Suprapubic skin (tissue), 4 donors: ENCODE measurements at regions not wholly inside any gene's neighbourhood (a gene's known extent, or its start where the extent isn't known, plus 50 kb on each side); places are given as distances from the start of the nearest gene placed in this dataset.

Source experiments
- DNase-seq, 2 donors: peaks; one replicate each; pipeline ENCODE4 v3.0.0-alpha.2; 2019; ENCODE audit warnings: low spot score in 2 of 2
- H3K27ac ChIP-seq: fragments of 200-600 bp; sonication (generic); one replicate; pipeline ENCODE4 v1.5.1; 2019
- H3K27me3 ChIP-seq: fragments of 200-600 bp; sonication (generic); one replicate; pipeline ENCODE4 v1.5.1; 2019
- H3K36me3 ChIP-seq: fragments of 200-600 bp; sonication (generic); one replicate; pipeline ENCODE4 v1.5.1; 2019
- H3K4me1 ChIP-seq: fragments of 200-600 bp; sonication (generic); one replicate; pipeline ENCODE4 v1.5.1; 2019
- H3K4me3 ChIP-seq: fragments of 200-600 bp; sonication (generic); one replicate; pipeline ENCODE4 v1.5.1; 2019; ENCODE audit warnings: mild to moderate bottlenecking
- H3K9me3 ChIP-seq: fragments of 200-600 bp; sonication (generic); one replicate; pipeline ENCODE4 v1.5.1; 2019
- CTCF ChIP-seq, 2 donors: fragments of 200-600 bp in 1 of 2; fragments of 450-650 bp in 1 of 2; sonication (generic) in 1 of 2; IDR thresholded peaks; one replicate each; pipeline ENCODE4 v1.5.1; 2016 to 2019; ENCODE audit warnings: antibody characterized with exemption in 2 of 2, mild to moderate bottlenecking in 1 of 2, moderate library complexity in 1 of 2
- EP300 ChIP-seq: sonication (generic); formaldehyde crosslinking; IDR thresholded peaks from one replicate; pipeline ENCODE4 v1.6.1; 2017; ENCODE audit warnings: antibody characterized with exemption
- POLR2A ChIP-seq, 2 donors: fragments of 450-650 bp; IDR thresholded peaks; one replicate each; pipeline ENCODE4 v1.6.1; 2017; ENCODE audit warnings: antibody characterized with exemption in 2 of 2, mild to moderate bottlenecking in 2 of 2, moderate library complexity in 2 of 2
- POLR2AphosphoS5 ChIP-seq, 3 donors: sonication (generic); formaldehyde crosslinking; IDR thresholded peaks; one replicate each; pipeline ENCODE4 v1.6.1; 2017; ENCODE audit warnings: antibody characterized with exemption in 3 of 3
- WGBS: methylation state at CpG from one replicate; pipeline ENCODE4 v1.1.5; 2018; 5-methylcytosine and 5-hydroxymethylcytosine counted together

DNA sequence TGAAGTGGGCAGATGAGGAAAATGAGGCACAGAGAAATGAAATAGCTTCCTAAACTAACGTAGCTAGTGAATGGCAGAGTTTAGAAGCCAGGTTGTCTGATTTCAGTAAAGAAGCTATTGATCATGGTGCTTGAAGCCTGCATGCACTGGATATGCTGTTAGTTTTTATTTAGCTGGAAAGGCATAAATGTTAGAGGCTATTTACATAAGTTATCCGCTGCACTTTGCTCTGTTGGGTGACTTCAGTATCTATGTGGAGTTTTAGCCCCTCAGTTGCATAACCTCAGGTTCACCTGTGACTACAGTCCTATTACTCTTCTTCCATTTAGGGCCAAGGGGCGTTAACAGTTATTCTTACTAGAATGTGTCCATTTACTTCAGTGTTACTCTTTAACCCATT, 522.4 kb upstream of the RPS6KA3 start:
- DNase-seq, result no peak
- 59% methylated on average over 3 of the region's 3 CpGs for WGBS
- Histone ChIP-seq H3K9me3 (no peaks in the 10 kb centered on the region), H3K36me3 (no peaks in the 10 kb centered on the region), H3K27me3 (no peaks in the 10 kb centered on the region), H3K4me3 (no peak overlapping the region), H3K4me1 (no peaks in the 10 kb centered on the region), H3K27ac (no peak overlapping the region)
- TF ChIP-seq POLR2AphosphoS5 (IDR thresholded peaks at IDR 0.05) (no peak), EP300 (no peak)

DNA sequence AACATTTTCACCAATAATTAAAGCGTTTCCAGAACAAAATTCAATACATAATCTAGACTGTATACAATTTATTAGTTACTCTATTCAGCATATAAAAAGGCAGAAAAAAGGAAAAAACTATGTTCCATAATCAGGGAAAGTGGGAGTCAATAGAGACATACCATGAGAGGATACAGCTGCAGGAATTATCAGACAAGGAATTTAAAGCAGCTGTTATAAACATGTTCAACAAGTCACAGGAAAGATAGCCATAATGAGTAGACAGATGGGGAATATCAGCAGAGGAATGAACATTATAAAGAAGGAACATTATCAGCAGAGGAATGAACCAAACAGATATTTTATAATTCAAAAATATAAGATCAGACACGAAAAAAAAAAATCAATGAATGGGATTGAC, 500.6 kb upstream of the RPS6KA3 start:
- H3K4me3 ChIP-seq, result no peak overlapping the region
- no peaks in the 10 kb centered on the region for H3K27me3 ChIP-seq
- WGBS, result 57% methylated on average over 2 of the region's 2 CpGs
- H3K36me3 ChIP-seq, result no peaks in the 10 kb centered on the region
- H3K27ac ChIP-seq, result no peak overlapping the region
- no peak for DNase-seq
- no peaks in the 10 kb centered on the region for H3K4me1 ChIP-seq
- H3K9me3 ChIP-seq, result no peaks in the 10 kb centered on the region
- TF ChIP-seq POLR2AphosphoS5 (IDR thresholded peaks at IDR 0.05) (no peak), POLR2A (IDR thresholded peaks at IDR 0.05) (no peak), CTCF (IDR thresholded peaks at IDR 0.05) (no peak), EP300 (no peak)

GRCh38 chrX:20756585-20756984, 489.9 kb upstream of the RPS6KA3 start:
- Histone ChIP-seq H3K27me3 (no peaks in the 10 kb centered on the region), H3K27ac (no peak overlapping the region), H3K4me1 (no peaks in the 10 kb centered on the region), H3K36me3 (no peaks in the 10 kb centered on the region), H3K9me3 (no peaks in the 10 kb centered on the region), H3K4me3 (no peak overlapping the region)
- no peak for DNase-seq
- TF ChIP-seq POLR2A (IDR thresholded peaks at IDR 0.05) (no peak), POLR2AphosphoS5 (IDR thresholded peaks at IDR 0.05) (no peak), EP300 (no peak), CTCF (IDR thresholded peaks at IDR 0.05) (no peak)
- 67% methylated on average over 1 of the region's 1 CpG for WGBS

GRCh38 chrX:20753076-20753475, 486.4 kb upstream of the RPS6KA3 start:
- no peaks in the 10 kb centered on the region for H3K9me3 ChIP-seq
- WGBS, result 71% methylated on average over 3 of the region's 3 CpGs
- H3K4me3 ChIP-seq, result no peak overlapping the region
- no peaks in the 10 kb centered on the region for H3K4me1 ChIP-seq
- TF ChIP-seq POLR2AphosphoS5 (IDR thresholded peaks at IDR 0.05) (no peak), EP300 (no peak), POLR2A (IDR thresholded peaks at IDR 0.05) (no peak), CTCF (IDR thresholded peaks at IDR 0.05) (no peak)
- no peaks in the 10 kb centered on the region for H3K27me3 ChIP-seq
- no peaks in the 10 kb centered on the region for H3K36me3 ChIP-seq
- H3K27ac ChIP-seq, result no peak overlapping the region
- DNase-seq, result no peak

DNA sequence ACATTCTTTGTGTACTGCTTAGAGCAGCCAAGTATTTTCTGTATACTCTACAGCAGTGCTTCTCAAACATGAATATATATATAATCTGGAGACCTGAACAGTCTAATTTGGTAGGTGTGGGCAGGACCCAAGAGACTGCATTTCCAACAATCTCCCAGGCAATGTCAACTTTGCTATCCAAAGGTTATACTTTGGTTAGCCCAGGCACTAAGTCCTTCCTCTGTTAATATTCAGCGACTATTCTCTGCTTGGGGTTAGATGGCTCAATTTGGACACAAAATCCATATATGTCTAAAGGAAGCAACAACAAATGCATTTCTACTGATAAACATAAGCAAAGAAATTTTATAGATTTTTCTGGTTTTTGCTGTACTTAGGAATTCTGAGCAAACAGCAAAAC, 480.0 kb upstream of the RPS6KA3 start:
- no peaks in the 10 kb centered on the region for H3K36me3 ChIP-seq
- no peaks in the 10 kb centered on the region for H3K9me3 ChIP-seq
- H3K27me3 ChIP-seq, result no peaks in the 10 kb centered on the region
- DNase-seq, result no peak
- H3K4me1 ChIP-seq, result no peaks in the 10 kb centered on the region
- no peak overlapping the region for H3K4me3 ChIP-seq
- H3K27ac ChIP-seq, result no peak overlapping the region
- WGBS, result 72% methylated on average over 1 of the region's 1 CpG
- TF ChIP-seq POLR2A (IDR thresholded peaks at IDR 0.05) (no peak), CTCF (IDR thresholded peaks at IDR 0.05) (no peak), EP300 (no peak), POLR2AphosphoS5 (IDR thresholded peaks at IDR 0.05) (no peak)

DNA sequence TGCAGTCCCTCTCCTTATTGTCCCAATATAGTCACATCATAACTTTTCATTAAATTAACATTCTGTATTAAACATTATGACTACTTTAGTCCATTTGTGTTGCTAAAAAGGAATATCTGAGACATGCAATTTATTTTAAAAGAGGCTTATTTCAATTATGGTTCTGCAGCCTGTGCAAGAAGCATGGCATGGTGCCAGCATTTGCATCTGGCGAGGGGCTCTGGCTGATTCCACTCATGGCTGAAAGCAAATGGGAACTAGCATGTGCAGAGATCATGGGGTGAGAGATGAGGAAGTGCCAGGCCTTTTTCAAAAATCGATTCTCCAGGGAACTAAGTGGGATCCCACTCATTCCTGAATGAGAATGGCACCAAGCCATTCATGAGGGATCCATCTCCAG, 476.3 kb upstream of the RPS6KA3 start:
- Histone ChIP-seq H3K9me3 (no peaks in the 10 kb centered on the region), H3K4me3 (no peak overlapping the region), H3K4me1 (no peaks in the 10 kb centered on the region), H3K36me3 (no peaks in the 10 kb centered on the region), H3K27me3 (no peaks in the 10 kb centered on the region), H3K27ac (no peak overlapping the region)
- TF ChIP-seq CTCF (IDR thresholded peaks at IDR 0.05) (no peak), POLR2A (IDR thresholded peaks at IDR 0.05) (no peak), POLR2AphosphoS5 (IDR thresholded peaks at IDR 0.05) (no peak), EP300 (no peak)
- no peak for DNase-seq
- 55% methylated on average over 2 of the region's 2 CpGs for WGBS
